GM12878 (cell line): ENCODE measurements at regions not wholly inside any gene's neighbourhood (a gene's known extent, or its start where the extent isn't known, plus 50 kb on each side); places are given as distances from the start of the nearest gene placed in this dataset.

Experiments
- ATAC-seq: fragments of 200-7000 bp; cut with Tn5 transposase; 3 replicates; pipeline ENCODE4 v1.9.1; 2020; ENCODE audit warnings: mild to moderate bottlenecking, moderate library complexity
- BruUV-seq: library from RNA; stranded (reverse); fragments of 400-500 nt; replicated peaks from 2 replicates; lab custom pipeline; 2021; lab: Mats Ljungman, UMichigan
- CTCF ChIA-PET: fragments of 300-600 bp; sonication (Branson Sonifier 250); formaldehyde crosslinking; extraction: SDS; loops from one replicate; lab custom pipeline; 2021; ENCODE audit warnings: inconsistent platforms; lab: Yijun Ruan, JAX
- POLR2A ChIA-PET: fragments of 350-600 bp; formaldehyde crosslinking; extraction: SDS; loops from one replicate; lab custom pipeline; 2021; ENCODE audit warnings: inconsistent platforms; lab: Charles Lee
- RAD21 ChIA-PET: fragments of 300-600 bp; sonication (Branson Sonifier 250); formaldehyde crosslinking; loops from one replicate; lab custom pipeline; 2023; ENCODE audit warnings: antibody characterized with exemption; ENCODE audit not compliant: unreplicated experiment; lab: Charles Lee
- SMC1A ChIA-PET: fragments of 300-600 bp; sonication (Branson Sonifier 250); formaldehyde crosslinking; loops from one replicate; lab custom pipeline; 2023; ENCODE audit not compliant: unreplicated experiment, uncharacterized antibody; lab: Charles Lee
- DNase-seq: peaks from one replicate; pipeline ENCODE4 v3.0.0-alpha.2; 2011; ENCODE audit warnings: low read depth, low spot score
- FAIRE-seq: peaks from 3 replicates; lab custom pipeline; 2011; peaks lifted over from hg19 to GRCh38; lab: Jason Lieb, UNC
- H2AFZ ChIP-seq: 2 replicates; pipeline ENCODE4 v1.6.0; 2011; ENCODE audit warnings: low read depth, low read length, control low read depth; ENCODE audit not compliant: control insufficient read depth
- H3K27ac ChIP-seq: 2 replicates; pipeline ENCODE4 v1.5.1; 2011; ENCODE audit warnings: control low read depth; ENCODE audit not compliant: control insufficient read depth, insufficient read depth
- H3K27me3 ChIP-seq, 2 experiments: replicated peaks in 1 of 2; 2 replicates each; pipeline versions ENCODE4 v1.6.0 to v1.6.1; 2011; ENCODE audit warnings: low read length in 1 of 2; ENCODE audit not compliant: control insufficient read depth in 2 of 2, insufficient read depth in 2 of 2
- H3K36me3 ChIP-seq, 2 experiments: 2 replicates each; pipeline ENCODE4 v1.5.1; 2011; ENCODE audit warnings: low read length in 1 of 2; ENCODE audit not compliant: control insufficient read depth in 2 of 2, insufficient read depth in 2 of 2
- H3K4me1 ChIP-seq: 2 replicates; pipeline ENCODE4 v1.6.1; 2011; ENCODE audit warnings: mild to moderate bottlenecking, low read length, moderate library complexity, mixed read lengths; ENCODE audit not compliant: control insufficient read depth, insufficient read depth
- H3K4me2 ChIP-seq: 2 replicates; pipeline ENCODE4 v1.6.0; 2011; ENCODE audit warnings: control low read depth; ENCODE audit not compliant: control insufficient read depth, insufficient read depth
- H3K4me3 ChIP-seq: fragments of 200-600 bp; sonication (generic); 2 replicates; pipeline ENCODE4 v1.5.1; 2016
- H3K79me2 ChIP-seq: 2 replicates; pipeline ENCODE4 v1.6.0; 2011; ENCODE audit warnings: low read length; ENCODE audit not compliant: control insufficient read depth, insufficient read depth
- H3K9ac ChIP-seq: 2 replicates; pipeline ENCODE4 v1.8.0; 2011; ENCODE audit warnings: low read length, control low read depth, mixed read lengths; ENCODE audit not compliant: control insufficient read depth, insufficient read depth
- H3K9me3 ChIP-seq: replicated peaks from 3 replicates; pipeline ENCODE4 v1.5.1; 2011; ENCODE audit warnings: mild to moderate bottlenecking, low read length; ENCODE audit not compliant: control insufficient read depth, insufficient read depth
- H4K20me1 ChIP-seq: 2 replicates; pipeline ENCODE4 v1.6.0; 2011; ENCODE audit not compliant: control insufficient read depth, insufficient read depth
- BRCA1 ChIP-seq: IDR thresholded peaks from 2 replicates; pipeline ENCODE4 v1.6.1; 2011; ENCODE audit warnings: low read depth, low read length, improper control_type of control experiment
- CBX5 ChIP-seq: sonication (generic); IDR thresholded peaks from 2 replicates; pipeline ENCODE4 v1.6.1; 2016; ENCODE audit warnings: low read depth, moderate library complexity, mild to moderate bottlenecking, inconsistent platforms
- EGR1 ChIP-seq, 2 experiments: IDR thresholded peaks; 1 replicate in 1 of 2; 2 replicates in 1 of 2; pipeline ENCODE4 v1.6.1; 2011 to 2012; ENCODE audit warnings: low read depth in 2 of 2, low read length in 2 of 2, borderline replicate concordance in 1 of 2, mild to moderate bottlenecking in 1 of 2, moderate library complexity in 1 of 2
- ETV6 ChIP-seq, 2 experiments: fragments of 450-650 bp in 1 of 2; IDR thresholded peaks in 1 of 2; conservative IDR thresholded peaks in 1 of 2; 2 replicates each; pipeline ENCODE4 v1.6.1; 2014; ENCODE audit warnings: antibody characterized with exemption in 1 of 2, borderline replicate concordance in 1 of 2, low read depth in 1 of 2, mild to moderate bottlenecking in 1 of 2, moderate library complexity in 1 of 2
- MTA2 ChIP-seq: fragments of 450-650 bp; IDR thresholded peaks from 2 replicates; pipeline ENCODE4 v1.6.1; 2016; ENCODE audit warnings: low read depth, mild to moderate bottlenecking, moderate library complexity
- NFXL1 ChIP-seq: fragments of 450-650 bp; IDR thresholded peaks from 2 replicates; pipeline ENCODE4 v1.6.1; 2017; ENCODE audit warnings: antibody characterized with exemption, mild to moderate bottlenecking, borderline replicate concordance
- NFYB ChIP-seq: IDR thresholded peaks from 2 replicates; pipeline ENCODE4 v1.6.1; 2011; ENCODE audit warnings: low read depth, mild to moderate bottlenecking, low read length, improper control_type of control experiment, moderate library complexity; ENCODE audit not compliant: insufficient read depth
- RAD51 ChIP-seq: fragments of 450-650 bp; IDR thresholded peaks from 2 replicates; pipeline ENCODE4 v1.6.1; 2016; ENCODE audit warnings: moderate library complexity, mild to moderate bottlenecking, inconsistent platforms
- RCOR1 ChIP-seq: conservative IDR thresholded peaks from 2 replicates; pipeline ENCODE4 v1.6.1; 2012; ENCODE audit warnings: low read depth, low read length, improper control_type of control experiment
- SIN3A ChIP-seq: IDR thresholded peaks from 2 replicates; pipeline ENCODE4 v1.6.1; 2012; ENCODE audit warnings: low read depth, low read length, improper control_type of control experiment
- TBL1XR1 ChIP-seq: IDR thresholded peaks from 2 replicates; pipeline ENCODE4 v1.6.1; 2012; ENCODE audit warnings: low read depth, low read length, improper control_type of control experiment
- WRNIP1 ChIP-seq: IDR thresholded peaks from 2 replicates; pipeline ENCODE4 v1.6.1; 2011; ENCODE audit warnings: low read depth, low read length, improper control_type of control experiment, borderline replicate concordance
- WGBS: methylation state at CpG from one replicate; pipeline ENCODE4 v1.1.6; 2016; ENCODE audit warnings: low lambda C conversion rate; ENCODE audit not compliant: insufficient replicate concordance, insufficient coverage; ENCODE audit errors: missing lambda C conversion rate; 5-methylcytosine and 5-hydroxymethylcytosine counted together
- in situ Hi-C: fragments of 300-500 bp; cut with MboI; formaldehyde crosslinking; loops from 9 replicates; pipeline ENCODE4 v1.14.3; 2018; ENCODE audit warnings: mixed read lengths
- intact Hi-C: fragments of 100-400 bp; cut with micrococcal nuclease; formaldehyde crosslinking; loops from one replicate; pipeline ENCODE4 v1.14.2; 2022; ENCODE audit not compliant: unreplicated experiment

DNA sequence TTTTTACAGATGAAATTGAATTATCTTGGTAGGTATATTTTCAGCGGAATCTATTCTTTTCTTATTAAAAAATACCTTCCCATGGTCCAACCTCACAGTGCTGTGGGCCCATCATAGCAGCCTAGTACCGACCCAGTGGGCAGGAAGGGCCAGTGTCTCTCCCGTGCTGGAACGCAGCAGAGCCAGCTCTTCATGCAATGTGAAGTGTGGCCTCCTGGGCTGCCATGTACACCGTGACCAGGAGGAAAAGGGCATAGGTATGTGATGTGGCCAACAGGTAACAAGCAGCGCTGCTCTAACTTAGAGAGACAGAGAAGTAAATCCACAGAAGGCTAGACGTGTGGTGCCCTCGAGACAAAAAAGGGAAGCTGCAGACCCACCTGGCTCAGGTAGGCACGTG is 221.1 kb upstream of the SALL3 start:
- no peaks in the 10 kb centered on the region for H3K4me1 ChIP-seq
- no TSS peak for BruUV-seq
- SMC1A ChIA-PET = no interaction called here
- no peaks in the 10 kb centered on the region for H4K20me1 ChIP-seq
- intact Hi-C loops (no loop called here), in situ Hi-C loops (no loop called here)
- RAD21 ChIA-PET = no interaction called here
- ATAC-seq (no peak), DNase-seq (no peak), FAIRE-seq (no peak)
- H3K9ac ChIP-seq = no peak overlapping the region
- no peaks in the 10 kb centered on the region for H3K27me3 ChIP-seq
- POLR2A ChIA-PET = no interaction called here
- H3K27ac ChIP-seq = no peak overlapping the region
- no peaks in the 10 kb centered on the region; the same call in 2 of the 3 replicates for H3K9me3 ChIP-seq
- no peaks in the 10 kb centered on the region for H3K36me3 ChIP-seq
- H3K4me3 ChIP-seq = no peak overlapping the region
- no peaks in the 10 kb centered on the region for H3K79me2 ChIP-seq
- CTCF ChIA-PET = no interaction called here
- WGBS = 23% methylated on average over 9 of the region's 9 CpGs
- no peak overlapping the region for H2AFZ ChIP-seq
- no peak overlapping the region for H3K4me2 ChIP-seq
- TF ChIP-seq NFXL1 = no peak
- no peak for TF ChIP-seq BRCA1
- no peak for TF ChIP-seq WRNIP1
- no peak for TF ChIP-seq RCOR1
- no peak for TF ChIP-seq ETV6 (conservative IDR thresholded peaks at IDR 0.05 in 1 of 2, IDR thresholded peaks at IDR 0.05 in 1 of 2; ENCODE audit: borderline replicate concordance in 1 of 2, low read depth in 1 of 2)
- no peak for TF ChIP-seq CBX5
- no peak for TF ChIP-seq RAD51

DNA sequence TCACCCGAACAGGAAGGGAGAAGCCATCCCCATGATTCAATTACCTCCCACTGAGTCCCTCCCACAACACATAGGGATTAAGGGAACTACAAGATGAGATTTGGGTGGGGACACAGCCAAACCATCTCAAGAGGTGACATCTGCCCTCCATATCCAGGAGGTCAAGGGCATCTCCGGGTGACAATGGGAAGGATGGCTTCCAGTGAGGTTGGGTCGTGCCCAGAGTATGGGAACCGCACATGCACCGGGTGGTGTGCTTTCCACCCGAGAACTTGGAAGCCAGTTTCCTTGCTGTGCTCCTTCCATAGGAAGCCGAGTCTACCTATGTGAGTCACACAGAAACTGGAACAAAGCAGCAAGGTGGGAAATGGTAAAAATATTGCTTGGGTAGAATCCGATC is 216.9 kb upstream of the SALL3 start:
- RAD21 ChIA-PET = no interaction called here
- no peaks in the 10 kb centered on the region for H3K79me2 ChIP-seq
- no peaks in the 10 kb centered on the region for H3K4me1 ChIP-seq
- WGBS = 28% methylated on average over 8 of the region's 8 CpGs
- FAIRE-seq (no peak), ATAC-seq (no peak), DNase-seq (no peak)
- CTCF ChIA-PET = no interaction called here
- H3K27me3 ChIP-seq = no peaks in the 10 kb centered on the region
- intact Hi-C loops (no loop called here), in situ Hi-C loops (no loop called here)
- no peak overlapping the region for H3K9ac ChIP-seq
- no peak overlapping the region for H3K27ac ChIP-seq
- SMC1A ChIA-PET = no interaction called here
- TF ChIP-seq TBL1XR1 = no peak
- no peak for TF ChIP-seq CBX5
- no peak for TF ChIP-seq MTA2
- no peak for TF ChIP-seq EGR1 (IDR thresholded peaks at IDR 0.05; ENCODE audit: borderline replicate concordance in 1 of 2, low read depth in 2 of 2, low read length in 2 of 2)
- TF ChIP-seq SIN3A = no peak
- no peak for TF ChIP-seq NFYB
- no peaks in the 10 kb centered on the region for H4K20me1 ChIP-seq
- no TSS peak for BruUV-seq
- H3K36me3 ChIP-seq = no peaks in the 10 kb centered on the region
- no peak overlapping the region for H3K4me2 ChIP-seq
- no peak overlapping the region for H3K4me3 ChIP-seq
- POLR2A ChIA-PET = no interaction called here
- H3K9me3 ChIP-seq = no peaks in the 10 kb centered on the region
- no peak overlapping the region for H2AFZ ChIP-seq
